Lower leg skin (tissue), 4 donors: ENCODE measurements at regions not wholly inside any gene's neighbourhood (a gene's known extent, or its start where the extent isn't known, plus 50 kb on each side); places are given as distances from the start of the nearest gene placed in this dataset.

ENCODE experiments used
- DNase-seq, 2 donors: peaks; one replicate each; pipeline ENCODE4 v3.0.0-alpha.2; 2019; ENCODE audit warnings: low spot score in 2 of 2
- H3K4me3 ChIP-seq: fragments of 200-600 bp; sonication (generic); 2 replicates; pipeline ENCODE4 v1.5.1; 2017; ENCODE audit warnings: mild to moderate bottlenecking, low read depth; ENCODE audit not compliant: poor library complexity, severe bottlenecking
- POLR2A ChIP-seq, 2 donors: fragments of 450-650 bp; IDR thresholded peaks; one replicate each; pipeline ENCODE4 v1.6.1; 2016 to 2017; ENCODE audit warnings: antibody characterized with exemption in 2 of 2, mild to moderate bottlenecking in 1 of 2, moderate library complexity in 1 of 2
- WGBS, 2 donors: methylation state at CpG; one replicate each; pipeline ENCODE4 v1.1.5; 2018; 5-methylcytosine and 5-hydroxymethylcytosine counted together
- intact Hi-C: fragments of 100-400 bp; cut with DNase I; formaldehyde crosslinking; loops from one replicate; pipeline ENCODE4 v1.15.0; 2023; ENCODE audit warnings: low total_unique reads
- TF ChIP-seq, protein P1 (sequence below), 3 donors: fragments of 450-650 bp; IDR thresholded peaks; one replicate each; pipeline ENCODE4 v1.5.1; 2016; ENCODE audit warnings: antibody characterized with exemption in 3 of 3, mild to moderate bottlenecking in 3 of 3, moderate library complexity in 2 of 3

DNA sequence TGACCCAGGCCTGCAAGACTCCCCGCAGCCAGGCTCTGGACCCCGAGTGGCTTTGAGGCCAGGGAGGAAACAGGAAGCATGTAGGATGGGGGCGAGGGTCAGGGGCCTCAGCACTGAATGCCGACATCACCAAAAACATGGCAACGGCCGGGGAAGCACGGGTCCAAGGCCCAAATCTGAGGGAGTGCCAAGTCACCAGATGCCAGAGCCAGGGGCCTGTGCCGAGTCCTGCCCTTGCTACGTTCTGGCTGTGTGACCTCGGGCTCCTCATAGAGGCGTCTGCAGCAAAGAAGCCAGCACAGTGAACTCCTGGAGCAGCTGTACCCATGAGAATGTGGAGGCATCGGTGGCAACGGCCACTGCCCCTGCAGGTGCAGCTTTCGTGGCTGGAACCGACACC lies 420.7 kb downstream of the CTTN start:
- no peak for DNase-seq
- TF ChIP-seq POLR2A (IDR thresholded peaks at IDR 0.05), result no peak
- no peak overlapping the region for H3K4me3 ChIP-seq
- intact Hi-C loops, result loop anchor here (10.0 kb wide), 1 partner anchor 636 kb away; the partner anchor contains the start of gene NADSYN1
- 65 to 68% methylated on average over 13 to 15 of the region's 15 CpGs for WGBS, 2 donors

DNA sequence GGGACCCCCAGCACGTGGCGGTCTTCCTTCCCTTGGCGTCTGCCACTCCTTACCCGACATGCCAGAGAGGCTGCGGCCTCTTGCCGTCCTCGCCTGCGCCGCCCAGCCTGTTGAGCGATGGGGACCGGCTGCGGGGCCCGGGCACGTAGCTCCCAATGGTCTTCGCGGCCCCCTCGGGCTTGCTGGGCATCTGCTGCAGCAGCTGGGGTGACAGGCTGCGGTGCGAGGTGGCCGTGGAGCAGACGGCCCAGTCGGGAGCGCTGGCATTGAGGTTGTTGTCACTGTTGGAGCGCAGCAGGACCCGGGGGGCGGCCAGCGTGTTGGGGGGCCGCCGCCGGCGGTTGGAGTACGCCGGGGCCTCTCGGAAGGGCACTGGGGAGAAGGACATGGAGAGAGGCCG lies 422.0 kb downstream of the CTTN start:
- WGBS, 2 donors, result 96% methylated on average over 26 to 29 of the region's 35 CpGs
- TF ChIP-seq, protein P1, sequence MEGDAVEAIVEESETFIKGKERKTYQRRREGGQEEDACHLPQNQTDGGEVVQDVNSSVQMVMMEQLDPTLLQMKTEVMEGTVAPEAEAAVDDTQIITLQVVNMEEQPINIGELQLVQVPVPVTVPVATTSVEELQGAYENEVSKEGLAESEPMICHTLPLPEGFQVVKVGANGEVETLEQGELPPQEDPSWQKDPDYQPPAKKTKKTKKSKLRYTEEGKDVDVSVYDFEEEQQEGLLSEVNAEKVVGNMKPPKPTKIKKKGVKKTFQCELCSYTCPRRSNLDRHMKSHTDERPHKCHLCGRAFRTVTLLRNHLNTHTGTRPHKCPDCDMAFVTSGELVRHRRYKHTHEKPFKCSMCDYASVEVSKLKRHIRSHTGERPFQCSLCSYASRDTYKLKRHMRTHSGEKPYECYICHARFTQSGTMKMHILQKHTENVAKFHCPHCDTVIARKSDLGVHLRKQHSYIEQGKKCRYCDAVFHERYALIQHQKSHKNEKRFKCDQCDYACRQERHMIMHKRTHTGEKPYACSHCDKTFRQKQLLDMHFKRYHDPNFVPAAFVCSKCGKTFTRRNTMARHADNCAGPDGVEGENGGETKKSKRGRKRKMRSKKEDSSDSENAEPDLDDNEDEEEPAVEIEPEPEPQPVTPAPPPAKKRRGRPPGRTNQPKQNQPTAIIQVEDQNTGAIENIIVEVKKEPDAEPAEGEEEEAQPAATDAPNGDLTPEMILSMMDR (IDR thresholded peaks at IDR 0.05), result no peak
- no peak for TF ChIP-seq POLR2A (IDR thresholded peaks at IDR 0.05)
- intact Hi-C loops, result no loop called here
- no peak overlapping the region for H3K4me3 ChIP-seq
- no peak for DNase-seq

DNA sequence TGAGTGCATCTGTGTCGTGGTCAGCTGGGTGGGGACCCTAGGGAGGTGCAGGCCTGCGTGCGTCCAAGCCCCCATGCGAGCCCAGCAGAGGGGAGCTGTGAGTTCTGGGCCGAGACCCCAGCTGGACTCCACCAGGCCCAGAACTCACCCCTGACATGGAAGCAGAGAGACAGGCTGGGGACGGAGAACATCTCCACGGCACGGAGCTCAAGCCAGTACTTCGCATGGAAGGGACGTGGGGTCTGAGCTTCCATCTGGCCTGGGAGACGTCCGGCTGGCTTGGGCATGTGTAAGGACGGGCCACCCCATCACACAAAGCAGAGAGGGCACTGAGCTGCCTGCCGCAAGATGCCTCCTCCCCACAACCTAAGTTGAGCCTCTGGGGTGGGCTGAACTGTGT lies 422.4 kb downstream of the CTTN start:
- no peak for TF ChIP-seq POLR2A (IDR thresholded peaks at IDR 0.05)
- TF ChIP-seq, protein P1 (IDR thresholded peaks at IDR 0.05), result no peak
- WGBS, 2 donors, result 87 to 93% methylated on average over 13 to 14 of the region's 14 CpGs
- no peak overlapping the region for H3K4me3 ChIP-seq
- no peak for DNase-seq
- intact Hi-C loops, result no loop called here

DNA sequence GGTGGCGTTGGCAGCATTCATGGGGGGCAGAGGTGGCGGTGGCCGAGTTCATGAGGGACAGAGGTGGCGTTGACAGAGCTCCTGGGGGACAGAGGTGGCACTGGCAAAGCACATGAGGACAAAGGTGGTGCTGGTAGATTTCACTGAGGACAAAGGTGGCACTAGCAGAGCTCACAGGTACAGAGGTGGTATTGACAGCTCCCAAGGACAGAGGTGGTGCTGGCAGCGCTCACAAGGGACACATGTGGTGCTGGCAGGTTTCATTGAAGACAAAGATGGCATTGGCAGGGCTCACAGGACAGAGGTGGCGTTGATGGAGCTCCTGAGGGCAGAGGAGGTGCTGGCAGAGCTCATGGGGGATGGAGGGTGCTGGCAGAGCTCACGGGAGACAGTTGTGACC lies 425.4 kb downstream of the CTTN start:
- no peak for DNase-seq
- no peak overlapping the region for H3K4me3 ChIP-seq
- no peak for TF ChIP-seq POLR2A (IDR thresholded peaks at IDR 0.05)
- TF ChIP-seq, protein P1 (IDR thresholded peaks at IDR 0.05), result no peak
- intact Hi-C loops, result no loop called here
- WGBS, 2 donors, result 79 to 87% methylated on average over 6 to 7 of the region's 7 CpGs

DNA sequence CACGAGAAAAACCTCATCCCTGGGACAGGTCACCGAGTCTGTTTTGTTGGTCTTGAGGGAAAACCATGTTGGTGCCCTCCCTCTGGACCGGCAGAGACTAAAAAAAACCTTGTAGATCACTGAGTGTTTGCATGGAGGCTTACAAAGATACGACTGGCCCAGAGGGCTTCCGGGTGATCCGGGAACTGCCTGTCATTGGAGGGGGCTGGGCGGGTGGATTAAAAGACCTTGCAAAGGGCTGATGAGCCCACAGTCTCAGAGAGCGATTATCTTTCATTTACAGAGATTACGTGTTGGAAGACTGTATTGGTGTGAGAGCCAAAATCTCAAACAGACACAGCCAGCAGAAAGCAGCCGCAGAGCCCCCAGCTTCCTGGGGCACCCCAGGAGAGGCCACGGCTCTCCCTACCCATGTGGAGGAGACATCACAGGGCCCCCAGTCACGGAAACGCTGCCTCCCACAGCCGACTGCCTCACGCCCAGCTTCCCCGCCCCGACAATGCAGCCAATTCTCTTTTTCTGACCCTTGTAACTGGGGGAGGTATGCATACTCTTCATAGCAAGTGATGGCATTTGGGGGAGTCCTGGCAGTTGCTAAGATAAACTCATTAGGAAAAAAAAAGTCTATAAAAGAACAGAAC lies 426.4 kb downstream of the CTTN start:
- intact Hi-C loops, result no loop called here
- 23 to 25% methylated on average over 17 of the region's 17 CpGs for WGBS, 2 donors
- H3K4me3 ChIP-seq, result no peak overlapping the region
- no peak for DNase-seq
- TF ChIP-seq, protein P1 (IDR thresholded peaks at IDR 0.05), result no peak
- no peak for TF ChIP-seq POLR2A (IDR thresholded peaks at IDR 0.05)

DNA sequence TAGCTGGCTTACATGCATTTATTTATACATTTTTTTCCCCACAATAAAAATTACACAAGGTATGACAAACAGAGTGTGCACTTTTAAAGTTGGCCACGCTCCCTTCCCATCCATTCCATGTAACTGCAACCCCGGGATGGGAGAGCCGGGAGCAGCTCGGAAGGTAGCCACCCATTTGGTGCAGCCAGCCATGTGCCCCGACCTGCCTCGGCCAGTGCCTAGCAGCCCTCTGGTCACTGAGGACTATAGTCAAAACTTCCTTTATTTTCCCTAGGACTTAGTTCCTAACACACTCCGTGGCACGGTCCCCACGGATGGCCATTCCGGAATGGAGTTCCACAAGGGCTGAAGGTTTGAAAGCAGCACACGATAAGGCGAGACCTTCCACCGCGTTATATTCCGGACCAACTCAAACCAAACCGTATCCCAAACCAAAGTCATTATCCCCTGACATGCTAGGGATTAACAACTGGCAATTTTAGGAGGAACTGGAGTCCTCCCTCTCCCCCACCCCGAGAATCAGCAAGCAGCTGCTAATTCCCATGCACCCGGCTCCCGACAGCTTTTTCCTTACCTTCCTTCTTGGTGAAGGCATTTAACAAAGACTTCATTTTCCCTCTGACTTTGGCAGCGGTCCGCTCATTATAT lies 426.4 kb downstream of the SHANK2 start:
- 32 to 34% methylated on average over 21 of the region's 21 CpGs for WGBS, 2 donors
- no peak overlapping the region for H3K4me3 ChIP-seq
- no peak for DNase-seq
- intact Hi-C loops, result no loop called here
- TF ChIP-seq, protein P1 (IDR thresholded peaks at IDR 0.05), result no peak
- no peak for TF ChIP-seq POLR2A (IDR thresholded peaks at IDR 0.05)
